ENCODE measurements at regions not wholly inside any gene's neighbourhood (a gene's known extent, or its start where the extent isn't known, plus 50 kb on each side); places are given as distances from the start of the nearest gene placed in this dataset.

DNA sequence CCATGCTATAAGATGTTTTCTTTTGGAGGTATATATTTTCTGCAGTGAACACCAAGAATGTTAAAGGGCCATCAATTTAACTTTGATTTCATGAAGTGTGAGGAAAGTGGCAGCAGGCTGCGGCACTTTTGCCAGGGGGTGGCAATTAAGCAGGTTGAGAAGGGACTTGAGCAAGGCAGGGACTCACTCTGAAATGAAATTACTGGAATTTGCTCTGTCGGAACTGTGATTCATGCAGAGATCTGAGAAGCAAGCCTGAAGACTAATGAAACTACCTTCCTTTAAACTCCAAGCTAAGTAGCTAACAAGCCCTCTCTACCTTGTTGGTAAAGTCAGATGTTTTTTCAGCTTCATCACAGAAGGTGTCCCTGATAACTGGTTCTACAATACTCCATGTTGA is 441.6 kb downstream of the SIPA1L2 start:
- Histone ChIP-seq H2AFZ (ENCODE audit: control insufficient read depth, low read length) (no peak overlapping the region), H3K9me3 (ENCODE audit: control insufficient read depth, low read depth, low read length) (no peaks in the 10 kb centered on the region), H3K9me1 (ENCODE audit: control insufficient read depth, extremely low read depth, insufficient read depth, low read length) (no peaks in the 10 kb centered on the region), H4K20me1 (ENCODE audit: control insufficient read depth, extremely low read depth, insufficient read depth, low read length) (no peaks in the 10 kb centered on the region), H3K27me3 (ENCODE audit: control insufficient read depth, extremely low read depth, insufficient read depth, low read length) (no peaks in the 10 kb centered on the region), H3K36me3 (ENCODE audit: control insufficient read depth in 2 of 2, extremely low read depth in 1 of 2, insufficient read depth in 2 of 2, low read length in 2 of 2) (no peaks in the 10 kb centered on the region), H3K9ac (ENCODE audit: control insufficient read depth, extremely low read depth, insufficient read depth, low read length) (no peak overlapping the region), H3K4me1 (ENCODE audit: control insufficient read depth, extremely low read depth, insufficient read depth, low read length) (no peaks in the 10 kb centered on the region), H3K79me2 (ENCODE audit: control insufficient read depth, insufficient read depth, low read length) (no peaks in the 10 kb centered on the region), H3K4me3 (ENCODE audit: control insufficient read depth in 2 of 3, extremely low read depth in 1 of 3, insufficient read depth in 2 of 3, low read depth in 1 of 3, low read length in 3 of 3) (no peak overlapping the region), H3K4me2 (ENCODE audit: control insufficient read depth, extremely low read depth, insufficient read depth, low read depth, low read length) (no peak overlapping the region), H3K27ac (ENCODE audit: control insufficient read depth, insufficient read depth, low read length) (no peak overlapping the region)
- FAIRE-seq: no peak
- DNase-seq (ENCODE audit: low read depth, low spot score): no peak
- TF ChIP-seq, protein P1, sequence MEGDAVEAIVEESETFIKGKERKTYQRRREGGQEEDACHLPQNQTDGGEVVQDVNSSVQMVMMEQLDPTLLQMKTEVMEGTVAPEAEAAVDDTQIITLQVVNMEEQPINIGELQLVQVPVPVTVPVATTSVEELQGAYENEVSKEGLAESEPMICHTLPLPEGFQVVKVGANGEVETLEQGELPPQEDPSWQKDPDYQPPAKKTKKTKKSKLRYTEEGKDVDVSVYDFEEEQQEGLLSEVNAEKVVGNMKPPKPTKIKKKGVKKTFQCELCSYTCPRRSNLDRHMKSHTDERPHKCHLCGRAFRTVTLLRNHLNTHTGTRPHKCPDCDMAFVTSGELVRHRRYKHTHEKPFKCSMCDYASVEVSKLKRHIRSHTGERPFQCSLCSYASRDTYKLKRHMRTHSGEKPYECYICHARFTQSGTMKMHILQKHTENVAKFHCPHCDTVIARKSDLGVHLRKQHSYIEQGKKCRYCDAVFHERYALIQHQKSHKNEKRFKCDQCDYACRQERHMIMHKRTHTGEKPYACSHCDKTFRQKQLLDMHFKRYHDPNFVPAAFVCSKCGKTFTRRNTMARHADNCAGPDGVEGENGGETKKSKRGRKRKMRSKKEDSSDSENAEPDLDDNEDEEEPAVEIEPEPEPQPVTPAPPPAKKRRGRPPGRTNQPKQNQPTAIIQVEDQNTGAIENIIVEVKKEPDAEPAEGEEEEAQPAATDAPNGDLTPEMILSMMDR (optimal IDR thresholded peaks at IDR 0.05 in 1 of 3, IDR thresholded peaks at IDR 0.05 in 1 of 3, conservative IDR thresholded peaks at IDR 0.05 in 1 of 3; ENCODE audit: extremely low read depth in 1 of 3, insufficient read depth in 2 of 3, low read length in 3 of 3): no peak
- dilution Hi-C loops (cut with MboI; ENCODE audit: extremely low pct_ligation_motif_present, low sequenced_read_pairs): no loop called here

DNA sequence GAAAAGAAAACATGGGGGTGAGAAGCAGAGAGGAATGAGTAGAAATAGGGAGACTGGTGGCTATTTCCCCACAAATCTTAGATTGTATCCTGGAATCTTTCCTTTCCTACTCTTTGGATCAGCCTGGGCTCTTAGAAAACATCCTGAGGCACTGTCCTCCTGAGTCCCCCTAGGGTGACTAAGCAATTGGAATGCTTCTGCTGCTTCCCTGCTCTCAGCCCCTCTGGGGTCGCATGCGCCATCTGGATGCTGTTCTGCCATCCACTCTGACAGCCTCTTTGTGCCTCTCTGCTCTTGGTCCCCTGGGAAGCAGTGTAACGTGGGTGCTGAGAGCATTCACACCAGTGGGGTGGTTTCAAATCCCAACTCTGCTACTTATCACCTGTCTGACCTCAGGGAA is 443.0 kb downstream of the SIPA1L2 start:
- Histone ChIP-seq H3K27me3 (ENCODE audit: control insufficient read depth, extremely low read depth, insufficient read depth, low read length) (no peaks in the 10 kb centered on the region), H4K20me1 (ENCODE audit: control insufficient read depth, extremely low read depth, insufficient read depth, low read length) (no peaks in the 10 kb centered on the region), H3K9me3 (ENCODE audit: control insufficient read depth, low read depth, low read length) (no peaks in the 10 kb centered on the region), H2AFZ (ENCODE audit: control insufficient read depth, low read length) (no peak overlapping the region), H3K4me3 (ENCODE audit: control insufficient read depth in 2 of 3, extremely low read depth in 1 of 3, insufficient read depth in 2 of 3, low read depth in 1 of 3, low read length in 3 of 3) (no peak overlapping the region), H3K4me2 (ENCODE audit: control insufficient read depth, extremely low read depth, insufficient read depth, low read depth, low read length) (no peak overlapping the region), H3K79me2 (ENCODE audit: control insufficient read depth, insufficient read depth, low read length) (no peaks in the 10 kb centered on the region), H3K9me1 (ENCODE audit: control insufficient read depth, extremely low read depth, insufficient read depth, low read length) (no peaks in the 10 kb centered on the region), H3K9ac (ENCODE audit: control insufficient read depth, extremely low read depth, insufficient read depth, low read length) (no peak overlapping the region), H3K36me3 (ENCODE audit: control insufficient read depth in 2 of 2, extremely low read depth in 1 of 2, insufficient read depth in 2 of 2, low read length in 2 of 2) (no peaks in the 10 kb centered on the region), H3K4me1 (ENCODE audit: control insufficient read depth, extremely low read depth, insufficient read depth, low read length) (no peaks in the 10 kb centered on the region), H3K27ac (ENCODE audit: control insufficient read depth, insufficient read depth, low read length) (no peak overlapping the region)
- no peak for TF ChIP-seq EZH2 (IDR thresholded peaks at IDR 0.05; ENCODE audit: low read length)
- TF ChIP-seq, protein P1 (optimal IDR thresholded peaks at IDR 0.05 in 1 of 3, IDR thresholded peaks at IDR 0.05 in 1 of 3, conservative IDR thresholded peaks at IDR 0.05 in 1 of 3; ENCODE audit: extremely low read depth in 1 of 3, insufficient read depth in 2 of 3, low read length in 3 of 3): no peak
- FAIRE-seq (no peak), DNase-seq (ENCODE audit: low read depth, low spot score) (no peak)
- dilution Hi-C loops (cut with MboI; ENCODE audit: extremely low pct_ligation_motif_present, low sequenced_read_pairs): no loop called here

Measured in keratinocyte (primary cell).